Caco-2 (cell line): ENCODE measurements at regions not wholly inside any gene's neighbourhood (a gene's known extent, or its start where the extent isn't known, plus 50 kb on each side); places are given as distances from the start of the nearest gene placed in this dataset.

Source experiments
- BruUV-seq: library from RNA; stranded (reverse); fragments of 400-500 nt; replicated peaks from 2 replicates; lab custom pipeline; 2021; lab: Mats Ljungman, UMichigan
- CTCF ChIA-PET: fragments of 300-600 bp; sonication (Branson Sonifier 250); formaldehyde crosslinking; loops from one replicate; lab custom pipeline; 2022; ENCODE audit warnings: antibody characterized with exemption; lab: Charles Lee
- POLR2A ChIA-PET: fragments of 300-600 bp; sonication (Branson Sonifier 250); formaldehyde crosslinking; loops from one replicate; lab custom pipeline; 2022; ENCODE audit warnings: antibody characterized with exemption; lab: Charles Lee
- DNase-seq, 2 experiments: peaks; one replicate each; pipeline versions ENCODE4 v3.0.0 to v3.0.0-alpha.2; 2020 to 2022
- H3K27me3 ChIP-seq: replicated peaks from 2 replicates; pipeline ENCODE4 v1.6.0; 2011; ENCODE audit warnings: low read length; ENCODE audit not compliant: control insufficient read depth, insufficient read depth
- H3K36me3 ChIP-seq: 2 replicates; pipeline ENCODE4 v1.5.1; 2011; ENCODE audit warnings: low read length; ENCODE audit not compliant: control insufficient read depth, insufficient read depth
- H3K4me1 ChIP-seq: fragments of 250-450 bp; sonication (Bioruptor Pico); 2 replicates; pipeline ENCODE4 v1.5.1; 2020; ENCODE audit warnings: mild to moderate bottlenecking
- H3K4me3 ChIP-seq: 2 replicates; pipeline ENCODE4 v1.5.1; 2011; ENCODE audit warnings: low read depth, mild to moderate bottlenecking, control low read depth, low read length
- H3K9me3 ChIP-seq: fragments of 250-450 bp; sonication (Bioruptor Pico); 2 replicates; pipeline ENCODE4 v1.5.1; 2020; ENCODE audit warnings: mild to moderate bottlenecking, moderate library complexity
- H3K27ac Mint-ChIP-seq: one replicate; pipeline ENCODE4 v1.8.0; 2022; ENCODE audit warnings: mixed read lengths; ENCODE audit not compliant: unreplicated experiment
- H3K27me3 Mint-ChIP-seq: one replicate; pipeline ENCODE4 v1.8.0; 2022; ENCODE audit warnings: mixed read lengths; ENCODE audit not compliant: insufficient read depth, unreplicated experiment
- H3K36me3 Mint-ChIP-seq: one replicate; pipeline ENCODE4 v1.8.0; 2022; ENCODE audit warnings: mild to moderate bottlenecking, mixed read lengths; ENCODE audit not compliant: insufficient read depth, unreplicated experiment
- H3K4me1 Mint-ChIP-seq: one replicate; pipeline ENCODE4 v1.8.0; 2022; ENCODE audit warnings: low read depth, mixed read lengths; ENCODE audit not compliant: unreplicated experiment
- H3K4me3 Mint-ChIP-seq: one replicate; pipeline ENCODE4 v1.8.0; 2022; ENCODE audit warnings: mild to moderate bottlenecking, moderate library complexity, mixed read lengths; ENCODE audit not compliant: unreplicated experiment
- H3K9me3 Mint-ChIP-seq: one replicate; pipeline ENCODE4 v1.8.0; 2022; ENCODE audit warnings: mixed read lengths; ENCODE audit not compliant: unreplicated experiment
- CTCF ChIP-seq, 2 experiments: fragments of 200-600 bp in 1 of 2; IDR thresholded peaks; 1 replicate in 1 of 2; 2 replicates in 1 of 2; pipeline versions ENCODE4 v1.5.1 to v1.8.0; 2011 to 2022; ENCODE audit warnings: antibody characterized with exemption in 1 of 2, control low read depth in 1 of 2, inconsistent platforms in 1 of 2, low read depth in 1 of 2, low read length in 1 of 2, mild to moderate bottlenecking in 1 of 2, moderate library complexity in 1 of 2; ENCODE audit not compliant: insufficient read depth in 1 of 2, severe bottlenecking in 1 of 2, unreplicated experiment in 1 of 2
- intact Hi-C: fragments of 100-400 bp; cut with micrococcal nuclease; formaldehyde crosslinking; loops from one replicate; pipeline ENCODE4 v1.10.0; 2022; ENCODE audit not compliant: unreplicated experiment

DNA sequence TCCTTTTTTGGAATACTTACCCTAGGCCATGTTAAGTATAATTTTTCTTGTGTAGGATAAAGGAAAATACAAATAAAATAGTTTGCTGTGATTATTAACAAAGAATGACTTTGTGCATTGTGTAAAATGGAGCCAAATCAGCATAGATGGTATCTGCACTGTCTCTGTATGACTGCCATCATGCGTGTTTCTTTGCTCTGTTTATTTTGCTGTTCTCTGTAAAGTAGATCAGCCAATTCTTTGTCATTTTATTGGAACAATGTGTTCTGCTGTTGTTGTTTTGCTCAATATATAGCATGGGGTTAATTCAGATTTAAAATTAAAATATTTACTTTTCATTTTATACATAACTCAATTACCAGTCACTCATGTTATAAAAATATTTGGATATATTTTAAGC is 181.3 kb upstream of the UBE2E3 start:
- no peak for TF ChIP-seq CTCF (IDR thresholded peaks at IDR 0.05; ENCODE audit: insufficient read depth in 1 of 2, low read depth in 1 of 2, low read length in 1 of 2, severe bottlenecking in 1 of 2, unreplicated experiment in 1 of 2)
- ChIA-PET POLR2A (no interaction called here), CTCF (no interaction called here)
- Histone ChIP-seq H3K9me3 (no peaks in the 10 kb centered on the region), H3K27me3 (no peaks in the 10 kb centered on the region), H3K36me3 (no peaks in the 10 kb centered on the region), H3K4me1 (no peaks in the 10 kb centered on the region), H3K4me3 (no peak overlapping the region)
- Mint-ChIP-seq H3K27me3 (no peaks in the 10 kb centered on the region), H3K4me3 (no peak overlapping the region), H3K9me3 (no peaks in the 10 kb centered on the region), H3K27ac (no peak overlapping the region), H3K4me1 (no peaks in the 10 kb centered on the region), H3K36me3 (no peaks in the 10 kb centered on the region)
- no peak for DNase-seq
- BruUV-seq, result no TSS peak
- intact Hi-C loops, result loop anchor here (10.0 kb wide), 1 partner anchor 194 kb away; no protein-coding TSS in a partner anchor

DNA sequence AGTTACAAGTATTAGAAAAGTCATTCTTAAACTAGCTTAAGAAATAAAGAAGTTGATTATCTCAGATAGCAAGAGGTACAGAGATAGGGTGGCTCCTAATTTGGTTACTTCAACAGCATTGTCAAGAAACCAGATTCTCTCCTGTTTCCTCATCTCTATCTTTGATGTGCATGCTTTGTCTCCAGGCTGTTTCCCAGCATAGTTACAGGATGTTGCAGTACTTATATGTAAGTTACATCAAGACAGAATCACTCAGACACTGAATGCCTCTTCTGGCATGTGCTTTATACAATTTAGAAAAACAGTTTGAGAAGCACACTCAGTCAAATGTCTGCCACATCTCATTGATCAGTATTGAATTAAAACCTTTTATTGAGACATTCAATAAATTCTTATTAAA is 189.5 kb upstream of the UBE2E3 start:
- no peak overlapping the region for H3K27ac Mint-ChIP-seq
- H3K4me3 ChIP-seq, result no peak overlapping the region
- POLR2A ChIA-PET, result no interaction called here
- peaks cover 3% of the 10 kb centered on the region for H3K27me3 Mint-ChIP-seq
- no peak for TF ChIP-seq CTCF (IDR thresholded peaks at IDR 0.05; ENCODE audit: insufficient read depth in 1 of 2, low read depth in 1 of 2, low read length in 1 of 2, severe bottlenecking in 1 of 2, unreplicated experiment in 1 of 2)
- H3K9me3 Mint-ChIP-seq, result no peaks in the 10 kb centered on the region
- no peaks in the 10 kb centered on the region for H3K9me3 ChIP-seq
- no peaks in the 10 kb centered on the region for H3K27me3 ChIP-seq
- no peaks in the 10 kb centered on the region for H3K4me1 ChIP-seq
- H3K4me1 Mint-ChIP-seq, result no peaks in the 10 kb centered on the region
- intact Hi-C loops, result loop anchor here (10.0 kb wide), 1 partner anchor 186 kb away; no protein-coding TSS in a partner anchor
- CTCF ChIA-PET, result no interaction called here
- DNase-seq, result no peak
- no TSS peak for BruUV-seq
- H3K4me3 Mint-ChIP-seq, result no peak overlapping the region
- no peaks in the 10 kb centered on the region for H3K36me3 ChIP-seq
- H3K36me3 Mint-ChIP-seq, result no peaks in the 10 kb centered on the region

GRCh38 chr2:180787330-180787729 is 193.1 kb upstream of the UBE2E3 start:
- no peak overlapping the region for H3K27ac Mint-ChIP-seq
- no TSS peak for BruUV-seq
- peaks cover 6% of the 10 kb centered on the region for H3K27me3 Mint-ChIP-seq
- Histone ChIP-seq H3K36me3 (no peaks in the 10 kb centered on the region), H3K4me1 (no peaks in the 10 kb centered on the region), H3K9me3 (no peaks in the 10 kb centered on the region), H3K27me3 (no peaks in the 10 kb centered on the region), H3K4me3 (no peak overlapping the region)
- ChIA-PET POLR2A (no interaction called here), CTCF (no interaction called here)
- DNase-seq, result no peak
- TF ChIP-seq CTCF (IDR thresholded peaks at IDR 0.05; ENCODE audit: insufficient read depth in 1 of 2, low read depth in 1 of 2, low read length in 1 of 2, severe bottlenecking in 1 of 2, unreplicated experiment in 1 of 2), result no peak
- H3K36me3 Mint-ChIP-seq, result no peaks in the 10 kb centered on the region
- H3K9me3 Mint-ChIP-seq, result no peaks in the 10 kb centered on the region
- intact Hi-C loops, result no loop called here
- no peaks in the 10 kb centered on the region for H3K4me1 Mint-ChIP-seq
- no peak overlapping the region for H3K4me3 Mint-ChIP-seq
